Nephron progenitor cell (in vitro differentiated cells): ENCODE measurements at regions not wholly inside any gene's neighbourhood (a gene's known extent, or its start where the extent isn't known, plus 50 kb on each side); places are given as distances from the start of the nearest gene placed in this dataset.
"Not testable (repeated sequence)": the region's sequence is repeated elsewhere in the genome, so short reads cannot be mapped to it uniquely, and the experiment has no call there.

Experiments used
- DNase-seq: peaks from one replicate; pipeline ENCODE4 v3.0.0; 2021
- H3K27ac Mint-ChIP-seq: 2 replicates; pipeline ENCODE4 v1.8.0; 2021; ENCODE audit warnings: mild to moderate bottlenecking, moderate library complexity, mixed read lengths
- H3K27me3 Mint-ChIP-seq: 2 replicates; pipeline ENCODE4 v1.8.0; 2021; ENCODE audit warnings: mild to moderate bottlenecking, low read depth, mixed read lengths; ENCODE audit not compliant: poor library complexity
- H3K36me3 Mint-ChIP-seq: 2 replicates; pipeline ENCODE4 v1.8.0; 2021; ENCODE audit warnings: low read depth, mixed read lengths
- H3K4me1 Mint-ChIP-seq: 2 replicates; pipeline ENCODE4 v1.8.0; 2021; ENCODE audit warnings: mixed read lengths
- H3K4me3 Mint-ChIP-seq: 2 replicates; pipeline ENCODE4 v1.8.0; 2021; ENCODE audit warnings: mild to moderate bottlenecking, moderate library complexity, mixed read lengths
- H3K9me3 Mint-ChIP-seq: 2 replicates; pipeline ENCODE4 v1.8.0; 2021; ENCODE audit warnings: mild to moderate bottlenecking, moderate library complexity, mixed read lengths
- TF ChIP-seq, protein P1 (sequence below): fragments of 200-600 bp; sonication (generic); IDR thresholded peaks from 2 replicates; pipeline ENCODE4 v1.5.0; 2021; ENCODE audit warnings: antibody characterized with exemption

DNA sequence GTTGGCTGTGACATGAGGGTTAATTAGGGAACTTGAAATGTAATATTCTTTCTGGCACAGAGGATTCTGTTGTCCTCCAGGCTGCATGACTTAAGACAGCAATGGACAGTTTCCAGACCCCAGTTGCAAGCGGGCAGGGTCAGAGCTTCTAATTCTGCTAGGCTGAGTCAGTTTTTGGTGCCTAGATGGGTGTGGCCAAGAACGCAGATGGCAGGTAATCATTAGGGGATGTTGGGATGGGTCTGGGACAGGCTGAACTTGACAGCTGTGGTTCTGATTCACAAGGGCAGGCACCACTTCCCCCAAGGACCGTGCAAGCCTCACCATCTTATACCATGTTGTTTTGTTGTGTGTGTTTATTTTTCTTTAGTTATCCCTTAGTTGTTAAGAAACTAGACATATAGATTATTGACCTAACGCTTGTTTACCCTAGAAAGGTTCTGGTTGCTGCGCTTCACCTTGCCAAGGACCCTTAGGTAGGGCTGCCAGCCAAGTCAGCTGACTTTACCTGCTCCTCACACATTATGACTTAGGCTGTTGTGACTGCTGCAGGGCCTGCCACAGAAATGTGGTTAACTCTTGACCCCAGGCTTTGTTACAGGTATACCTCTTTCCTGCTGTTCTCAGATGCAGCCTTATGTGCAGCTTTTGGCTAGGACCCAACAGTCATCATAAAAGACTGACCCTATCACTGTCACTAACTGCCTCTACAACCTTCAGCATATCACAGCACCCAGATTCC lies 117.7 kb upstream of the KLF12 start:
- Mint-ChIP-seq H3K4me3 (no peak overlapping the region), H3K9me3 (no peaks in the 10 kb centered on the region), H3K27ac (no peak overlapping the region), H3K27me3 (peaks cover 3% of the 10 kb centered on the region), H3K36me3 (no peaks in the 10 kb centered on the region), H3K4me1 (no peaks in the 10 kb centered on the region)
- TF ChIP-seq, protein P1, sequence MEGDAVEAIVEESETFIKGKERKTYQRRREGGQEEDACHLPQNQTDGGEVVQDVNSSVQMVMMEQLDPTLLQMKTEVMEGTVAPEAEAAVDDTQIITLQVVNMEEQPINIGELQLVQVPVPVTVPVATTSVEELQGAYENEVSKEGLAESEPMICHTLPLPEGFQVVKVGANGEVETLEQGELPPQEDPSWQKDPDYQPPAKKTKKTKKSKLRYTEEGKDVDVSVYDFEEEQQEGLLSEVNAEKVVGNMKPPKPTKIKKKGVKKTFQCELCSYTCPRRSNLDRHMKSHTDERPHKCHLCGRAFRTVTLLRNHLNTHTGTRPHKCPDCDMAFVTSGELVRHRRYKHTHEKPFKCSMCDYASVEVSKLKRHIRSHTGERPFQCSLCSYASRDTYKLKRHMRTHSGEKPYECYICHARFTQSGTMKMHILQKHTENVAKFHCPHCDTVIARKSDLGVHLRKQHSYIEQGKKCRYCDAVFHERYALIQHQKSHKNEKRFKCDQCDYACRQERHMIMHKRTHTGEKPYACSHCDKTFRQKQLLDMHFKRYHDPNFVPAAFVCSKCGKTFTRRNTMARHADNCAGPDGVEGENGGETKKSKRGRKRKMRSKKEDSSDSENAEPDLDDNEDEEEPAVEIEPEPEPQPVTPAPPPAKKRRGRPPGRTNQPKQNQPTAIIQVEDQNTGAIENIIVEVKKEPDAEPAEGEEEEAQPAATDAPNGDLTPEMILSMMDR, result no peak
- DNase-seq, result no peak

DNA sequence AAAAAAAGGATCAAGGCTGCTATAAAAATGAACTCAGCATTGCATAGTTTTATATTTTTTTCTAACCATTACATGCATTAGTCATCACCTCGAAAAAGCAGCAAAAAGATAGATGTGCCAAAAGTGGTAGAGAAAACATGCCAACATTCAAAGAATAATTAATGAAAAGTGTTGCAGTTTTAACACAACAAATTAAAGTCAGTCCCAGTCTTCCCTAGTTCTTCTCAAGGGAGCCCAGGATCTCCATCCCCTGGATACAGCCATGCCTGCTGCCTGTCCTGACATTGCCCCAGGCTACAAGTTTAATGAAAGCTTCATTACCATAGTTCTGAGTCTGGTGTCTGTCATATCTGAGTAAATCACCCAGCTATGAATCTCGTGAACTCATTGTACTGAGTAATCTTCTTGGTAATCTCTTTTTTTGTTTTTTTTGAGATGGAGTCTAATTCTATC lies 116.6 kb upstream of the KLF12 start:
- Mint-ChIP-seq H3K27ac (no peak overlapping the region), H3K4me1 (peaks cover 6% of the 10 kb centered on the region), H3K9me3 (no peaks in the 10 kb centered on the region), H3K4me3 (no peak overlapping the region), H3K36me3 (no peaks in the 10 kb centered on the region), H3K27me3 (peaks cover 3% of the 10 kb centered on the region)
- DNase-seq, result no peak
- TF ChIP-seq, protein P1, result no peak

DNA sequence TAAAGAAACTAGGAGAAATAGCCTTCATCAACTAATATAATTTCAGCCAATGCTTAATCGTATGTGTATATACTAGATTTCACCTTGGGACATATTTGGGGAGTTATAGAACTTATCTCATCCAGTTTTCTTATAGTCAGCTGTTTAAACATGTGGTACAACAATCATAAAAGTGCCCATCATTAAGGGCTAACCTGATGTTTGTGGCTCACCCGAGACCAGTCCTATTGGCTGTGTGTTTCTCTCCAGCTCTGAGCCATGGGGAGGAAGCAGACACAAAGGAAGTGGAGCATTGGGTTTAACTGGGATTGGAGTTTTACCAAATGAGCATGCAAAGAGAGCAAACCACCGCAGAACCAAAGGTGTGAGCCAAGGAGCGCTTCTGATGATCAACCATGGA lies 114.3 kb upstream of the KLF12 start:
- Mint-ChIP-seq H3K4me3 (no peak overlapping the region), H3K27ac (no peak overlapping the region), H3K36me3 (no peaks in the 10 kb centered on the region), H3K27me3 (peaks cover 3% of the 10 kb centered on the region), H3K9me3 (no peaks in the 10 kb centered on the region), H3K4me1 (peaks cover 6% of the 10 kb centered on the region)
- TF ChIP-seq, protein P1, result no peak
- no peak for DNase-seq

DNA sequence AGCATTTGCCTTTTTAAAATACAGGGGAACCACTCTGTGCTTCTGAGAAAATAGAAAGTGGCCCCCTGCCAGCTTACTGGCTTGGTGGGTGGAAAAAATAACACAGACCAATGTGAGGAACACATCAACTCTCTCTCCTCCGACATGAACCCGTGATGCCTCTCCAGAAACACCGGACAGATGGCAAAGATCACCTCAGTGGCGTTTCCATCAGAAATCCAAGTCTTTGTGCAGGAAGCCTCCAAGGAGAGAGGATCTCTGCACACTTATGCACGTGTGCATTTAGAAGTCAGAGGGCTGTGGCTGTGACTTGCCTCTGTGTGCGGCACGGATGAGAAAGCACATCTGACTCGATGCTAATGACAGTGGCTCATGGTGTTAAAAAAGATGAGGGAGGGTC lies 112.3 kb upstream of the KLF12 start:
- Mint-ChIP-seq H3K36me3 (peaks cover 5% of the 10 kb centered on the region), H3K4me1 (peaks cover 10% of the 10 kb centered on the region), H3K4me3 (no peak overlapping the region), H3K9me3 (peaks cover 15% of the 10 kb centered on the region), H3K27me3 (no peaks in the 10 kb centered on the region), H3K27ac (no peak overlapping the region)
- DNase-seq, result no peak
- TF ChIP-seq, protein P1, result no peak

DNA sequence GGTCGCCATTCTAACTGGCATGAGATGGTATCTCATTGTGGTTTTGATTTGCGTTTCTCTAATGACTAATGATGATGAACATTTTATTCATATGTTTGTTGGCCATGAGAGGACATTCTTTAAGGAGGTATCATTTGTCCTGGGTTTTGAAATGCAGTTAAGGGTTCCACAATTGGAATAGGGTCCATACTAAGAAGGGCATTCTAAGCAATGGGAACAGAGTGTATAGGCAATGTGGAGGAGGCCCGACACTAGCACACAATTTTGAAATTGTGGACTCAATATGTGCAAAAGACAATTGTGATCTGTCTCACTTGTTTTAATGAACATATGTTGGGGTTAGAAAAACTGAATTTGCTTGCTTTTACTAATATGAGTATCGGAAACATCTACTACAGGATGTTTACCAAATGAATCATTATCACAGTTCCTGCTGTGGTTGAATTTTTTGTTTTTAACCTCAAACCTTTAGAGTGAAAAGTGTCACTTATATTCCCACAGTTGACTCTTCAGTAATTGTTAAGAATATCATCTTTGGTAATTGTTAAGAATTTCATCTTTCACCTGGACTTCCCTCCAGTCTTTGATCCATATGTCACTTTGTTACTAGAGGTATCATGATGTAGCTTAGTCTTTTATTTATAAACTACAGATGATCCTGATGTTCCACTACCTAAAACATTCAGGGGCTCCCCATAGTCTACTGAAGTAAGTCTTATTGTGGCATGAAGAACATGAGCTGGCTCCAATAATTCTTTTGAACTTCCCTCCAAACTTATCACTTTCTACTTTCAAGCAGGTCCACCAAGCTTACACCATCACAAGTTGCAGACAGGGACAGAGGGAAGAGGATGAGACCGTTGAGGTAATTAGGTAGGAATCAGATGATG lies 109.7 kb upstream of the KLF12 start:
- H3K4me1 Mint-ChIP-seq, result peaks cover 10% of the 10 kb centered on the region
- no peak overlapping the region for H3K4me3 Mint-ChIP-seq
- TF ChIP-seq, protein P1, result no peak
- H3K27ac Mint-ChIP-seq, result no peak overlapping the region
- no peaks in the 10 kb centered on the region for H3K27me3 Mint-ChIP-seq
- DNase-seq, result no peak
- peaks cover 5% of the 10 kb centered on the region for H3K36me3 Mint-ChIP-seq
- H3K9me3 Mint-ChIP-seq, result peaks cover 15% of the 10 kb centered on the region

DNA sequence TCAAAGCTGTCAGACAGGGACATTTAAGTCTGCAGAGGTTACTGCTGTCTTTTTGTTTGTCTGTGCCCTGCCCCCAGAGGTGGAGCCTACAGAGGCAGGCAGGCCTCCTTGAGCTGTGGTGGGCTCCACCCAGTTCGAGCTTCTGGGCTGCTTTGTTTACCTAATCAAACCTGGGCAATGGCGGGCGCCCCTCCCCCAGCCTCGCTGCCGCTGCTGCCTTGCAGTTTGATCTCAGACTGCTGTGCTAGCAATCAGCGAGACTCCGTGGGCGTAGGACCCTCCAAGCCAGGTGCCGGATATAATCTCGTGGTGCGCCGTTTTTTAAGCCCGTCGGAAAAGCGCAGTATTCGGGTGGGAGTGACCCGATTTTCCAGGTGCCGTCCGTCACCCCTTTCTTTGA lies 107.1 kb upstream of the KLF12 start:
- not testable (repeated sequence) for H3K27me3 Mint-ChIP-seq, H3K36me3 Mint-ChIP-seq, DNase-seq, H3K27ac Mint-ChIP-seq, H3K4me1 Mint-ChIP-seq, H3K4me3 Mint-ChIP-seq
- H3K9me3 Mint-ChIP-seq, result peaks cover 18% of the 10 kb centered on the region
